GM13977 (cell line): ENCODE measurements at regions not wholly inside any gene's neighbourhood (a gene's known extent, or its start where the extent isn't known, plus 50 kb on each side); places are given as distances from the start of the nearest gene placed in this dataset.

ENCODE experiments used
- DNase-seq: peaks from one replicate; pipeline ENCODE4 v3.0.0; 2012; ENCODE audit warnings: low spot score
- CTCF ChIP-seq: IDR thresholded peaks from 2 replicates; pipeline ENCODE4 v1.5.1; 2012; ENCODE audit warnings: mild to moderate bottlenecking, control low read depth; ENCODE audit not compliant: insufficient read depth; ENCODE audit errors: extremely low read depth, missing control alignments
- in situ Hi-C: fragments of 300-500 bp; cut with MboI; formaldehyde crosslinking; loops from one replicate; pipeline ENCODE4 v1.12.0; 2022; ENCODE audit warnings: low sequenced_read_pairs, low pct_unique_long_range_greater_than_20kb, mixed read lengths, inconsistent platforms; ENCODE audit not compliant: unreplicated experiment

- no peak for DNase-seq
- in situ Hi-C loops, result no loop called here
- TF ChIP-seq CTCF, result no peak
These were observed 250.0 kb upstream of the SLCO3A1 start for GRCh38 chr15:91603384-91604080.

DNA sequence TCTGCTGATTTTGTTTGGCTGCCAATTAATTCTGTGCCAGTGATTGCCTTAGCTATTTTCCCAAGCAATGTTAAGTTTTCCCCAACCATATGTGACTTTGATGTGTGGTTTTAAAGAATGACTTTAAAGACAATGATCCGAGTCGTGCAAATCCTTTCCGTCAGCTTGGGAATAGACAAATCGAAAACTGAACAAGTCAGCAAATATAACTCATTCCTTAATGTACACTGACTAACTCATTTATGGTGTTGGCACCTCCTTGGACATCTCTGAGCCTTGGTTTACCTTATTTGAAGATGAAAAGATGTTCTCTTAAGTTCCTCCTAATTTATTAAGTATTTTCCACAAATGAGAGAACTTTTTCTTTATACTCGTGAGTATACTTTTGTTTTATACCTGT, 249.4 kb upstream of the SLCO3A1 start:
- in situ Hi-C loops, result no loop called here
- DNase-seq, result no peak
- no peak for TF ChIP-seq CTCF

DNA sequence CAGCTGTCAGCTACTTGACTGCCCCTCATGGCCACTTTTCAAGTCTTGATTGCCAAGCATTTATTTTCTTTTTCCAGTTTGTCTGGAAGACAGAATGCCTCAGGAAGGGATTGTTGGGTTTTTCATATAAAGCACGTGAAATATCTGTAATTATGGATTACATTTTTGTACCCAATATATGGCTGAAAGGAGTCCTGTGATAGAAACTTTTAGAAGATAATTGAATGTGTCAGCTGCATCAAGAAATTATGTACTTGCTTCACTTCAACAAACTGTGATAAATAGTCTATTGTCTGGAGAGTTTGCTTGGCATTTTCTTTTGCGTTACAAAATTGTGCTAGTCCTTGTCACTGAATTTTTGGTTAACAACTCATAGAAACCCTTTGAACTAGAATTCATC, 247.9 kb upstream of the SLCO3A1 start:
- in situ Hi-C loops, result no loop called here

GRCh38 chr15:91609231-91609630, 244.3 kb upstream of the SLCO3A1 start:
- no peak for TF ChIP-seq CTCF
- in situ Hi-C loops, result no loop called here

More for the DNA sequence above, 247.9 kb upstream of the SLCO3A1 start:
- TF ChIP-seq CTCF, result no peak
- DNase-seq, result no peak

DNA sequence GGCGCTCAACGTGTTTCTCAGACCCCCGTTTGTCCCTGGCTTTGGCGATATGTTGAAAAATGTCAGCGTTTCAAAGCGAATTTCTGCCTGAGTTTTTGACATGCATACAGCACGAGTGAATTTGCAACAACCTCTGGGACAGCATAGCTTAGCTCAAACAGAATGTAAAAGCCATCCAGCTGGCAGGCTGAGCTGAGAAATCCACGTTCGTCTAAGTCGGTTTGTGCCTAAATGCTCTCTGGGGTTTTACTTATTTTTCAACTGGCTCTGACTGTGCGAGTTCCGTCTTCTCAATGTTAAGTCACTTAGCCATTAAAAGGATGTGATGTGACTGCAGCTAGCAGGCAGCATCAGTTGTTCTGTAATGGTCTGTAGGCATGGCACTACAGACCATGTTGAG, 243.5 kb upstream of the SLCO3A1 start:
- in situ Hi-C loops, result no loop called here
- DNase-seq, result no peak
- no peak for TF ChIP-seq CTCF

More at GRCh38 chr15:91609231-91609630, 244.3 kb upstream of the SLCO3A1 start:
- DNase-seq, result no peak

- in situ Hi-C loops, result no loop called here
- no peak for TF ChIP-seq CTCF
- no peak for DNase-seq
These were observed 241.8 kb upstream of the SLCO3A1 start for GRCh38 chr15:91611561-91612323.
